ENCODE measurements at regions not wholly inside any gene's neighbourhood (a gene's known extent, or its start where the extent isn't known, plus 50 kb on each side); places are given as distances from the start of the nearest gene placed in this dataset.

GRCh38 chr5:88394536-88395175, 126.0 kb upstream of the TMEM161B start:
- DNase-seq, result no peak

GRCh38 chr5:88393716-88394535, 125.3 kb upstream of the TMEM161B start:
- no peak for DNase-seq

- no peak for DNase-seq
These were observed 124.4 kb upstream of the TMEM161B start for GRCh38 chr5:88393042-88393441.

- no peak for DNase-seq
These were observed 123.3 kb upstream of the TMEM161B start for GRCh38 chr5:88391991-88392390.

- no peak for DNase-seq
These were observed 122.5 kb upstream of the TMEM161B start for GRCh38 chr5:88391116-88391515.

- DNase-seq, result no peak
These were observed 121.8 kb upstream of the TMEM161B start for GRCh38 chr5:88390481-88390880.

GRCh38 chr5:88390096-88390441, 121.4 kb upstream of the TMEM161B start:
- no peak for DNase-seq

GRCh38 chr5:88389338-88390095, 120.9 kb upstream of the TMEM161B start:
- no peak for DNase-seq

GRCh38 chr5:88388476-88389337, 120.1 kb upstream of the TMEM161B start:
- DNase-seq, result no peak

- DNase-seq, result no peak
These were observed 116.2 kb upstream of the TMEM161B start for GRCh38 chr5:88384886-88385285.

- DNase-seq, result no peak
These were observed 111.7 kb upstream of the TMEM161B start for GRCh38 chr5:88380332-88380731.

GRCh38 chr5:88377705-88378656, 109.3 kb upstream of the TMEM161B start:
- DNase-seq, result no peak

- no peak for DNase-seq
These were observed 108.6 kb upstream of the TMEM161B start for GRCh38 chr5:88377240-88377639.

GRCh38 chr5:88376728-88377127, 108.1 kb upstream of the TMEM161B start:
- DNase-seq, result no peak

GRCh38 chr5:88374391-88374790, 105.7 kb upstream of the TMEM161B start:
- no peak for DNase-seq

- no peak for DNase-seq
These were observed 102.2 kb upstream of the TMEM161B start for GRCh38 chr5:88370824-88371223.

GRCh38 chr5:88368201-88368600, 99.6 kb upstream of the TMEM161B start:
- DNase-seq, result no peak

- no peak for DNase-seq
These were observed 96.3 kb upstream of the TMEM161B start for GRCh38 chr5:88364991-88365390.

- no peak for DNase-seq
These were observed 86.9 kb upstream of the TMEM161B start for GRCh38 chr5:88355490-88356050.

GRCh38 chr5:88325868-88326267, 57.2 kb upstream of the TMEM161B start:
- no peak for DNase-seq

- no peak for DNase-seq
These were observed 54.1 kb upstream of the TMEM161B start for GRCh38 chr5:88322785-88323184.
